Suprapubic skin (tissue), 4 donors: ENCODE measurements at regions not wholly inside any gene's neighbourhood (a gene's known extent, or its start where the extent isn't known, plus 50 kb on each side); places are given as distances from the start of the nearest gene placed in this dataset.

Source experiments
- DNase-seq, 2 donors: peaks; one replicate each; pipeline ENCODE4 v3.0.0-alpha.2; 2019; ENCODE audit warnings: low spot score in 2 of 2
- H3K27ac ChIP-seq: fragments of 200-600 bp; sonication (generic); one replicate; pipeline ENCODE4 v1.5.1; 2019
- H3K27me3 ChIP-seq: fragments of 200-600 bp; sonication (generic); one replicate; pipeline ENCODE4 v1.5.1; 2019
- H3K36me3 ChIP-seq: fragments of 200-600 bp; sonication (generic); one replicate; pipeline ENCODE4 v1.5.1; 2019
- H3K4me1 ChIP-seq: fragments of 200-600 bp; sonication (generic); one replicate; pipeline ENCODE4 v1.5.1; 2019
- H3K4me3 ChIP-seq: fragments of 200-600 bp; sonication (generic); one replicate; pipeline ENCODE4 v1.5.1; 2019; ENCODE audit warnings: mild to moderate bottlenecking
- H3K9me3 ChIP-seq: fragments of 200-600 bp; sonication (generic); one replicate; pipeline ENCODE4 v1.5.1; 2019
- EP300 ChIP-seq: sonication (generic); formaldehyde crosslinking; IDR thresholded peaks from one replicate; pipeline ENCODE4 v1.6.1; 2017; ENCODE audit warnings: antibody characterized with exemption
- POLR2A ChIP-seq, 2 donors: fragments of 450-650 bp; IDR thresholded peaks; one replicate each; pipeline ENCODE4 v1.6.1; 2017; ENCODE audit warnings: antibody characterized with exemption in 2 of 2, mild to moderate bottlenecking in 2 of 2, moderate library complexity in 2 of 2
- POLR2AphosphoS5 ChIP-seq, 3 donors: sonication (generic); formaldehyde crosslinking; IDR thresholded peaks; one replicate each; pipeline ENCODE4 v1.6.1; 2017; ENCODE audit warnings: antibody characterized with exemption in 3 of 3
- WGBS: methylation state at CpG from one replicate; pipeline ENCODE4 v1.1.5; 2018; 5-methylcytosine and 5-hydroxymethylcytosine counted together
- TF ChIP-seq, protein P1 (sequence below), 2 donors: fragments of 200-600 bp in 1 of 2; fragments of 450-650 bp in 1 of 2; sonication (generic) in 1 of 2; IDR thresholded peaks; one replicate each; pipeline ENCODE4 v1.5.1; 2016 to 2019; ENCODE audit warnings: antibody characterized with exemption in 2 of 2, mild to moderate bottlenecking in 1 of 2, moderate library complexity in 1 of 2

DNA sequence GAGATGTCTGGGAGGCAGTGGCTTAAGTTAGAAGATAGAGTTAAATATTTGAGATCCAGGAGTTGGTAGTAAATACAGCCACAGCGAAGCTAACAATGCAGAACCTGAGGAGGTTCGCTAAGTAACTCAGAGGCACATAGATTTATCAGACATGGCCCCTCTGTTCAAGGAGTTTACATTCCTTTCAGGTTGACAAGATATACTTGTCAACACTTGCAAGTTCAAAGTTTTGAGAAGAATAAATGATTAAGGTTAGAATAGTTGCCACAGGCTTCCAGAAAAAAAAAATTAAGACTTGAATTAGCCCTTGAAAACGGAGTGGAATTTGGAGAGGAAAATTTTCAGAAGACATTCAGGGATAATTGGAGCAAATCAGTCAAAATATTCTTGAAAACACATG, 658.3 kb upstream of the WWC1 start:
- 38% methylated on average over 3 of the region's 3 CpGs for WGBS
- Histone ChIP-seq H3K36me3 (no peaks in the 10 kb centered on the region), H3K4me1 (peaks cover 5% of the 10 kb centered on the region), H3K27ac (no peak overlapping the region), H3K4me3 (no peak overlapping the region), H3K9me3 (no peaks in the 10 kb centered on the region), H3K27me3 (no peaks in the 10 kb centered on the region)
- no peak for DNase-seq
- TF ChIP-seq POLR2AphosphoS5 (IDR thresholded peaks at IDR 0.05) (no peak), POLR2A (IDR thresholded peaks at IDR 0.05) (no peak), EP300 (no peak)
- TF ChIP-seq, protein P1, sequence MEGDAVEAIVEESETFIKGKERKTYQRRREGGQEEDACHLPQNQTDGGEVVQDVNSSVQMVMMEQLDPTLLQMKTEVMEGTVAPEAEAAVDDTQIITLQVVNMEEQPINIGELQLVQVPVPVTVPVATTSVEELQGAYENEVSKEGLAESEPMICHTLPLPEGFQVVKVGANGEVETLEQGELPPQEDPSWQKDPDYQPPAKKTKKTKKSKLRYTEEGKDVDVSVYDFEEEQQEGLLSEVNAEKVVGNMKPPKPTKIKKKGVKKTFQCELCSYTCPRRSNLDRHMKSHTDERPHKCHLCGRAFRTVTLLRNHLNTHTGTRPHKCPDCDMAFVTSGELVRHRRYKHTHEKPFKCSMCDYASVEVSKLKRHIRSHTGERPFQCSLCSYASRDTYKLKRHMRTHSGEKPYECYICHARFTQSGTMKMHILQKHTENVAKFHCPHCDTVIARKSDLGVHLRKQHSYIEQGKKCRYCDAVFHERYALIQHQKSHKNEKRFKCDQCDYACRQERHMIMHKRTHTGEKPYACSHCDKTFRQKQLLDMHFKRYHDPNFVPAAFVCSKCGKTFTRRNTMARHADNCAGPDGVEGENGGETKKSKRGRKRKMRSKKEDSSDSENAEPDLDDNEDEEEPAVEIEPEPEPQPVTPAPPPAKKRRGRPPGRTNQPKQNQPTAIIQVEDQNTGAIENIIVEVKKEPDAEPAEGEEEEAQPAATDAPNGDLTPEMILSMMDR (IDR thresholded peaks at IDR 0.05), result no peak

DNA sequence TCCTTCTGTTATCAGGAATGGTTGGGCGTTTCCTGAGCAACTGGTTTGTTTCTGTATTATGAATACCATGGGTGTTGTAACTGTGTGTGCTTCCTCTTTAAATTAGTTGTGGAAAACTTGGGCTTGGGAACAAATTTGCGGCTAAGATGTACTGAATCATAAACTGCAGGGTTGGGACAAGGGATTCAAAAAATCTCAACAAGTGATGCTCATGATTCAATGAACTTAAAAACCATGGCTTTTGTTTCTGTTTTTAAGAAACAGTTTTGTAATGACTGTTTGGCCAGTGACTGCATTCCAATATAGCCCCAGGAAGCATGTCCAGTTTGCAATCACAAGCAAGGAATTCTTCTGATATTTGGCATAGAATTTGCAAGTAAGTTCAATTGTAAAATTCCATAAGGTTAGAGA, 657.5 kb upstream of the WWC1 start:
- Histone ChIP-seq H3K27ac (no peak overlapping the region), H3K4me1 (peaks cover 5% of the 10 kb centered on the region), H3K4me3 (no peak overlapping the region), H3K36me3 (no peaks in the 10 kb centered on the region), H3K27me3 (no peaks in the 10 kb centered on the region), H3K9me3 (no peaks in the 10 kb centered on the region)
- no peak for DNase-seq
- TF ChIP-seq, protein P1 (IDR thresholded peaks at IDR 0.05), result no peak
- TF ChIP-seq POLR2AphosphoS5 (IDR thresholded peaks at IDR 0.05) (no peak), POLR2A (IDR thresholded peaks at IDR 0.05) (no peak), EP300 (no peak)
- 37% methylated on average over 2 of the region's 2 CpGs for WGBS

DNA sequence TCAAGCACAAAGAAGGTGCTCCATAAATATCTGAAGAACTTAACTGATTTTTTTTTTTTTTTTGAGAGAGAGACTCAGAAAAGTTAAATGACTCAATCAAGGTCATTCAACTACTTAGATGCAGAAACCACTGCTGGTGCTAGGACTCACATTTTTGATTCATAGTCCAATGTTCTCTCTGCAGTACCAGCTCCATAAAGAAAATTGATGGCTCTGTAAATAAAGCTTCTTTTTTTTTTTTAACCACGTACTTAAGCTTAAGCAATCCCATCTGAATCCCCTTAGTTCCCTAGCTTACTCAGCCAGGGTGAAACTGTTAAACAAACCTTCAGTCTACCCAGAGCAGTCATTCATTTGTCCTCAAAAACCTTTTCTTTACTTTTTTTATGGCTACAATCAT, 657.0 kb upstream of the WWC1 start:
- Histone ChIP-seq H3K27me3 (no peaks in the 10 kb centered on the region), H3K36me3 (no peaks in the 10 kb centered on the region), H3K27ac (no peak overlapping the region), H3K4me1 (peaks cover 5% of the 10 kb centered on the region), H3K4me3 (no peak overlapping the region), H3K9me3 (no peaks in the 10 kb centered on the region)
- DNase-seq, result no peak
- WGBS, result 47% methylated on average over 1 of the region's 1 CpG
- TF ChIP-seq EP300 (no peak), POLR2AphosphoS5 (IDR thresholded peaks at IDR 0.05) (no peak), POLR2A (IDR thresholded peaks at IDR 0.05) (no peak)
- TF ChIP-seq, protein P1 (IDR thresholded peaks at IDR 0.05), result no peak

DNA sequence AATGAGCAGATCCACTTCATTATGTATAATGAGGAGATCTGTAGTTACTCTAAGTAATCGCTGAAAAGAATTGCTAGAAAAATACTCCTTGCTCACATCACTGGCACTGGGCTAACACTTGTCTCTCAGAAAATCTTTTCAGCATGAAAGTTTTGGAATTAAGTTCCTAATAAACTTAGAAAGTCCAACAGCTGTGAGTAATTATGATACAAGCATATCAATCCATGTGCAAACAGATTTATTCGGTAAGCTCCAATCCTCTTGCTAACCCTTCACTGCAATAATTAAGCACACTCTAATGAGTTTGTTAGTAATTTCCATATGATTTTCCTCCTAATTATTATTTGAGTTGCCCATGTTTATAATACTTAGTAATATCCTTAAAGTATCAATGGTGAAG, 652.6 kb upstream of the WWC1 start:
- Histone ChIP-seq H3K36me3 (no peaks in the 10 kb centered on the region), H3K27me3 (no peaks in the 10 kb centered on the region), H3K27ac (no peak overlapping the region), H3K4me3 (no peak overlapping the region), H3K9me3 (no peaks in the 10 kb centered on the region), H3K4me1 (peaks cover 9% of the 10 kb centered on the region)
- WGBS, result 63% methylated on average over 2 of the region's 2 CpGs
- TF ChIP-seq EP300 (no peak), POLR2AphosphoS5 (IDR thresholded peaks at IDR 0.05) (no peak), POLR2A (IDR thresholded peaks at IDR 0.05) (no peak)
- DNase-seq, result no peak

DNA sequence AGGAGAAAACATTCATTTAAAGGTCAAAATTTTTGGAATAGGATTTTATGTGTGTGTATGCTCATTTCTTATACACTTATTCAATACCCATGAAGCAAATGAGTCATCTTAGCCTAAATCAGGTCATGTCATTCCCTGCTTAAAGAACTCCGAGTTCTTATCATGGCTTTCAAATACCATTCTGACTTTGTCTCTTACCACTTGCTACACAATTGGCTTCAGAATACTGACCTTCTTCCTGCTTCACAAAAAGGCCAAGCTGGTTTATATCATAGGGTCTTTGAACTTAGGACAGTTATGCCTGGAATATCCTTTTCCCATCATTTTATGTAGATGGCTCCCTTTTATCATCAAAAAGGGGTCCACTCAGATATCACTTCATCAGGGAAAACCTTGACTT, 652.2 kb upstream of the WWC1 start:
- DNase-seq, result no peak
- no peak overlapping the region for H3K4me3 ChIP-seq
- H3K27ac ChIP-seq, result no peak overlapping the region
- TF ChIP-seq POLR2A (IDR thresholded peaks at IDR 0.05), result no peak
- TF ChIP-seq, protein P1 (IDR thresholded peaks at IDR 0.05), result no peak
- no peak for TF ChIP-seq POLR2AphosphoS5 (IDR thresholded peaks at IDR 0.05)
- TF ChIP-seq EP300, result no peak
- peaks cover 5% of the 10 kb centered on the region for H3K4me1 ChIP-seq
- no peaks in the 10 kb centered on the region for H3K27me3 ChIP-seq
- H3K36me3 ChIP-seq, result no peaks in the 10 kb centered on the region
- WGBS, result 24% methylated on average over 1 of the region's 1 CpG
- H3K9me3 ChIP-seq, result no peaks in the 10 kb centered on the region

DNA sequence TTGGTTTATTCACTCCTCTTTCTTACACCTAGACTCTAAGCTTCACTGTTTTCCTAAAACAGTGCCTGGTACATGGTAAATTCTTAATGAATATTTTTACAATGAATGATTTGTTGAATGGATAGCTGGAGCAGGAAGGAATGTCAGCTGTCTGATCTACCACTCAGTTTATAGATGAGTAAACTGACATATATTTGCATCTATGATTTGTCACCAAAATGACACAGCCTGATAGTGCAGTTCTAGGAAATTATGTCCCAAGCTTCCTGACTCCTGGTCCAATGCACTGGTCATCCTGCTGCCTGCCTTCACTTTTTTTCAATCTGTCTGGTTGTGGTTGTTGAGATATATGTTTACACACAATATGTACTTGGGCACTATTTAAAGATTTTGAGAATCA, 651.7 kb upstream of the WWC1 start:
- Histone ChIP-seq H3K9me3 (no peaks in the 10 kb centered on the region), H3K36me3 (no peaks in the 10 kb centered on the region), H3K27me3 (no peaks in the 10 kb centered on the region), H3K27ac (no peak overlapping the region), H3K4me3 (no peak overlapping the region), H3K4me1 (peaks cover 4% of the 10 kb centered on the region)
- TF ChIP-seq EP300 (no peak), POLR2A (IDR thresholded peaks at IDR 0.05) (no peak), POLR2AphosphoS5 (IDR thresholded peaks at IDR 0.05) (no peak)
- TF ChIP-seq, protein P1 (IDR thresholded peaks at IDR 0.05), result no peak
- DNase-seq, result no peak
